Right renal cortex interstitium (tissue), 3 donors: ENCODE measurements at regions not wholly inside any gene's neighbourhood (a gene's known extent, or its start where the extent isn't known, plus 50 kb on each side); places are given as distances from the start of the nearest gene placed in this dataset.

ENCODE experiments used
- DNase-seq, 3 donors: peaks; one replicate each; pipeline ENCODE4 v3.0.0-alpha.2; 2013; ENCODE audit warnings: low read depth in 3 of 3, low spot score in 2 of 3

GRCh38 chr16:65510241-65510640 is 388.4 kb upstream of the CDH11 start:
- DNase-seq = no peak

GRCh38 chr16:65509172-65509571 is 387.3 kb upstream of the CDH11 start:
- DNase-seq = no peak

DNA sequence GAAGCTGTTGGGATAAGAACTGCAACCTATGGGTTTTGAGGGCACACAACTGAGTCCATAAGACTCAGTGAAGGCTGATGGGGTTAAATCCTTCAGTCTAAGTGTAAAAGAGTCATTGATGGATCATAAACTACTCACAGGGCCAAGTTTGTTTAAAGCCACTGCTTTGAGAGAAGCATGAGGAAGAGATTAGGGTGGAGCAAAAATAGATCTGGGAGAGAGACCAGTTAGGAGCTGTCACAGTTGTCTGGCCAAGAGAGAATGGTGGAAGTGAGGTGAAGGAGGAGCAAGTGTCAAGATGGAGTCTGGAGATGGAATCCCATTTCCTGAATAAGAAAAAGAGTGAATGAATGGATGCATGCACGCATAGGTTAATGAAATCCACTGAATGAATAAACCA is 379.1 kb upstream of the CDH11 start:
- no peak for DNase-seq

GRCh38 chr16:65500007-65500406 is 378.1 kb upstream of the CDH11 start:
- no peak for DNase-seq

DNA sequence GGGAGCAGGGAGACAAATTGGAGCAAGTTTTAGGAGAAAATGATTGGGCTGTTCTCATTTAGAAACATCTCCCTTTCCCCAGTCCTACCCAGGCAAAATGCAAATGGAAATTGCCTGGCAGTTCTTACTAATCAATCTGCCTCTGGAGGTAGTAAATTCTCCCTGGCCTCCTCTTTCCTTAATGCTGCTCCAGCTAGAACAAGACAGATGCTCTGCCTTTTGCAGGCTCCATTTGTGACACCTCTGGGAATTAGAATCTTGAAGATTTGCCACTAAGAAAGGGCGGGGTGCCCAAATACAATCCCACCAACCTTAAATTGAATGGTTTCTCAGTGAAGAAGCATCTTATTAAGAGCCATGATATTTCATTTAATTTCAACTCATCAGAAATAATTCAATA is 377.7 kb upstream of the CDH11 start:
- DNase-seq = no peak

GRCh38 chr16:65497571-65497970 is 375.7 kb upstream of the CDH11 start:
- DNase-seq = no peak

- DNase-seq = no peak
Measured at GRCh38 chr16:65495106-65495505, 373.2 kb upstream of the CDH11 start.

- DNase-seq = no peak
Measured at GRCh38 chr16:65494609-65495008, 372.7 kb upstream of the CDH11 start.

DNA sequence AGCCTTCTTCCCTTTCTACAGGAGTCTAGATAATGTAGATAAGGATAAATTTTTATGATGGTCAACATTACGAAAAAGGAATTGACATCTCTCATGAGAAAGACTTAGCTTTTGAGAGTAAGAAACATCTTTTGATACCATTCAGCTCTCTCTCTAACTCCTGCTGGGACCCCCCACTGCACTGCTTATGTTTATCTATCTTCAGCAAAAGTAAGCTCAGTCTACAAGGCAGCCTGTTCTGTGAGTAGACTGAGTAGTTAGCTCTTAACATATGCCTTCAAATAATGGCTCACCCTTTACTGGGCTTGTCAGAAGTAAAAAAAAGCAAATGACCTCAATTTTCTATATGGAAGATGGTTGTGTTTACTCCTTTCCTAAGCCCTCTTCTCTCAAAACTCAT is 372.2 kb upstream of the CDH11 start:
- DNase-seq = no peak

GRCh38 chr16:65490286-65490685 is 368.4 kb upstream of the CDH11 start:
- no peak for DNase-seq

GRCh38 chr16:65489531-65490023 is 367.7 kb upstream of the CDH11 start:
- no peak for DNase-seq

DNA sequence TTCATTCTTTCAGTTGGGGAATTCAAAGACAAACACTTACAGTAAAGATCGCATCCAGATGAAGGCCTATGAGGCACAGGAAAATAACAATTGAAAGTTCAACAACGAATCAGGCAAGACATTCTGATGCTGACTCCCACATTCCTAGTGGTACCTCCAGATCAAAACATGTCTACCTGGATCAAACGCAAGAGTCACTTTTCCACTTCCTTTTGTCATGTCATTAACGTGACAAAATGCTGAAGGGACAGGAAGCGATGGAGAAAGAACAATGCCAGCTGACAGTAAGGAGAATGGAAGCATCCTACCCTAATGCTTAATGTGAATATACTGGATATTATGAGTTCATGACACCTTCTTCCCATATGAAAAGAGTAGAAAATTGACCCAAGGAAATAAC is 365.4 kb upstream of the CDH11 start:
- no peak for DNase-seq

- DNase-seq = no peak
Measured at GRCh38 chr16:65481956-65482355, 360.1 kb upstream of the CDH11 start.

DNA sequence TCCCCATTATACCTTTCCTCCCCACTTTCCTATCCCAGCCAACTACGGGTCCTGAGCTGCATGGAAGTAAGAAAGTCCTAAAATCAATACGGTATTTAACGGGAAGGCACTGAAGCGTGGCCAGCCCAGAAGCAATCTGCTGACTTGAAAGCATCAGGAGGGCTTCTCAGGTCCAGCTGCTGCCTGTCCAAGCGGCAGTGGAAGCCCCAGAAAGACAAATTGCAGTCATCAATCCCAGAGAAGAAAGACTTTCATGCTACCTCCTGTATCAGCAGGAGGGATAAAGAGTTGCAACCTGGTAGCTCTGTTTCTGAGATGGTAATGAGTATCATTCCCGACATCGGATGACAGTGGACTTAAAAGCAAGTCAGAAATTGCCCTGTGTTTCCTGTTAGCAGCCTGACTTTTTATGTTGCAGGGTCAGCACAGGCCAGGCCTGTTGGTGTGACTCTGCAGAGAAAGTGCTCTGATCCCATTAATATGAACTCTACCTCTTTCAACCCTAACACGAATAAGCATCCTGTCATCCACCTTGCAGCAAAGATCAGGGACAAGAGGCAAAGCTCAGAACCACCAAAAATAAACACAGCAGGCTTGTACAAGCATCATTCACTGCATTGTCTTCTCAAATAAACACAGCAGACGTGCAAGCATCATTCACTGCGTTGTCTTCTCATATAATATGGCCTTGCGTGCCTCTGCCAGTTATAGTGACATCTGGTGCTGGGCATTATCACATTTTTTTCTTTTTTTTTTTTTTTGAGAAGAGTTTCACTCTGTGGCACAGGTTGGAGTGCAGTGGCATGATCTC is 358.6 kb upstream of the CDH11 start:
- no peak for DNase-seq

DNA sequence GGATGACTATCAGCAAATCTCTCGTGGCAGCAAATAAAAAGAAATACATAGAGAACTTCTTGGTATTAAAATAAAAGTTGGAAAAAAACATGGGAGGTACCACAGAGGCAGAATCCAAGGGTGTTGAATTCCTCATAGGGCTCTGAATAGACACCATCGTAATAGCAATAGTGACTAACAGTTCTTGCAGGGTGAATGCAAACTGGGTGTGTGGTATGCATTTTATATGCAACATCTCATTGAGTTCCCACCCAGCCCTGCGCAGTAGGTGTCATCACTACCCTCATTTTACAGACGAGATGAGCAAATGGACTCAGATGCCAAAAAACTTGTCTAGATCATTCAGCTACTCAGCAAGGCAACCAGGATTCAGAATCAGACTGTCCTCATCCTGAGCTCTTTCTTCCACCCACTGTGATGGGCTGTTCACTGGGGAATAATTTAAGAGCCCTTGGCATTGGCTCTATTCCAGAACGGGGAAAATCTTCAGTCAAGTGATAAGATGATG is 354.6 kb upstream of the CDH11 start:
- no peak for DNase-seq

DNA sequence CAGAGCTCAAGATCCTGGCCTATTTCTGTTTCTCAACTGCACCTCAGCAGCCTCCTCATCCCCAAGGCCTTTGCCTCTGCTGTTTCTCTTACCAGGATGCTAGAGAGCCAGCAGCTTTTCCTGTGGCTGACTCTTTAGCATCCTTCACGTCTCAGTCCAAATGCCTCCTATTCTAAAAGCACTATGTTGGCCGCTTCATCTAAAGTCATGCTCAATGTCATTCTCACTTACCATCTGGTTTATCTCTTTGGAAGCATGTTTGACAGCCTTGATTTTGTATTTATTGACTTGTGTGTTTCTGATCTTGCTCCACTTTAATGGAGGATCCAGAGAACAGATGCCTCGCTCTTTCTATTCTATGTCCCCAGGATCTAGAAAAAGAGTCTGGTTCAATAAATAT is 351.8 kb upstream of the CDH11 start:
- no peak for DNase-seq

- DNase-seq = no peak
Measured at GRCh38 chr16:65469116-65469515, 347.3 kb upstream of the CDH11 start.

- no peak for DNase-seq
Measured at GRCh38 chr16:65468133-65468532, 346.3 kb upstream of the CDH11 start.

DNA sequence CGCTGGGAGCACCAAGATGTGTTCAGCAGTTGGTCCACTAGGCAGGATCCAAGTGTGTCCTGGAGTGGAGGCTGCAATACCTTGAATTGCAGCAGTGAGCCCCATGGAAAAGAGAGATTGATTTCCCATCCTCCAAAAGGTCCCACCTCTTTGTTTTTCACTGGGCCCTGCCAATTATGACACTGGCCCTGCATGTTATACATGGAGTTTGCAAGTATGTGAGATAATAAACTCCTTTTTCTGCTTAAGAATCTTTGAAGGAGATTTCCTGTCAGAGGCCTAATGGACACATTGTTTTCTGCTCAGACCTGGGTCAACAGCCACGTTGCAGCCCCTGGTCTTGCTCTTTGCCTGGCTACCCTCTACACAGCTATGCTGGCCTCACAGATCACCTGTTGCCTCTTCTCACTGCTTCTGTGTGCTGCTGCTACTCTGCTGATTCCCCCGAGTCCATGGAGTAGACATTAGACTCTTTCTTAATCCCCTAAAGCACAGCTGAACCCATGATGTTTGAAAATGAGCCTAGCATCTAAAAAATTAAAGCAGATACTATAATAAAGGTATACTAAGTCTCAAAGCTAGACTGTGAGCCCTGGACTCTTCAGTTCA is 341.9 kb upstream of the CDH11 start:
- no peak for DNase-seq

DNA sequence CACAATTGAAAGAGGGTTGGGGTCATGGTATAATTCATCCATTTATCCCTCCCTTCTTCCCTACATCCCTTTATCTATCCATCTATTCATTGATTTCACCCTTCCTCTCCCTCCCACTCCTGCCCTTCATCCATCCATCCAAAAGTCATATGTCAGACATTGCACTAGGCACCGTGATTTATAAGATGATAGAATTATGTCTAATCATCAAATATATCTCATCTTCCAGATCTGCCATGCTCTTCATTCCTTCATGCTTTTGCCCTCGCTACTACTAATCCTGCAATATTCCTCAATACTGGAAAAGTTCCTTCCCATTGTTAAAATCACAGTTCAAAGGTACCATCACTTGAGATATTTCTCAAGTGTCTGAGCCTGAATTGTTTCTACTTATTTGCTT is 335.2 kb upstream of the CDH11 start:
- no peak for DNase-seq

DNA sequence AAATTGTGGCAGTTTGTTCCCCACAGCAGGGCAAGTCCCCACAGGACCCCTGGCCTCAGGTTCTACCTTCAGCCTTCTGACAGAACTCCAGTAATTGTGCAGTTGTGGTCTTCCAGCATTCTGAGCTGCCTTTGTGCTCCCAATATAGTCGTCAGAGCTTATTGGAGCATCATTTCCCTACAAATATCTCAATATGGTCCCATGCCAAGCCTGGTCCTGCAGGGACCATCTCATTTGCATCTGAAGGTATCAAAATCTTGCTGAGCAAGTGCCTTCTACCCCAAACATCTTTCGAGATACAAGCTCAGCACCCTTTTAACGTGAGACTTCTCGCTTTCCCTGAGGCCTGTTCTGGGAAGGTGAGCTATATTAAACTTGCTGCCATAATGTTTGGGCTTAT is 333.9 kb upstream of the CDH11 start:
- no peak for DNase-seq

DNA sequence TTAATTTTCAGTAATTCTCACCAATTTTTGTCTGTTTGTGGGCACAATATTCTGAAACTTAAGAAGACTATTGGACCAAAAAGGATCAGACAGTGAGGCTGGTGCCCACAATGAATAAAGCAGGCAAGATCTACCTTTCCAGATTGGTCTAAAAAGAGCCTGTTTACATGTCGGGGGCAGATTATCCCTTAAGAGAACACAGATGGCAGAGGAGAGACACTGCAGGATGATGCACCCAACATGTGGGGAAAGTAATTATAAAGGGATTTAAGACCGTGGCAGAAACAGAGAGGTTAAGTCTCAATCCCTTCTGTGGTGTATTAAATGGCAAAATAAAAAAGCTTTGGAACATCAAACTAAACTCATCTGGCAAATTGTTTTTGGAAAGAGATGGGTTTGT is 331.8 kb upstream of the CDH11 start:
- no peak for DNase-seq
